ENCODE measurements at regions not wholly inside any gene's neighbourhood (a gene's known extent, or its start where the extent isn't known, plus 50 kb on each side); places are given as distances from the start of the nearest gene placed in this dataset.

- no peak for DNase-seq (ENCODE audit: low read depth, low spot score)
- no peaks in the 10 kb centered on the region for H3K27me3 ChIP-seq (ENCODE audit: control insufficient read depth, insufficient read depth, low read length)
- no CpG with 5 or more reads among the region's 1 CpG for WGBS (ENCODE audit: insufficient coverage, insufficient read length)
- H3K36me3 ChIP-seq (ENCODE audit: control insufficient read depth, insufficient read depth, low read length): no peaks in the 10 kb centered on the region
- no peaks in the 10 kb centered on the region for H3K9me3 ChIP-seq (ENCODE audit: control insufficient read depth, insufficient read depth, low read length)
- no peak overlapping the region for H3K4me3 ChIP-seq (ENCODE audit: low read length)
- H3K4me1 ChIP-seq (ENCODE audit: control insufficient read depth, insufficient read depth, low read length): 0 out of 2 replicates have a peak, but pooled peaks cover 1% of the 10 kb centered on the region
- no peak overlapping the region for H3K27ac ChIP-seq (ENCODE audit: low read length)
These were observed 480.8 kb downstream of the RERGL start for GRCh38 chr12:17609153-17609552.

GRCh38 chr12:17595111-17595510 lies 494.9 kb downstream of the RERGL start:
- WGBS (ENCODE audit: insufficient coverage, insufficient read length): no CpG with 5 or more reads among the region's 3 CpGs
- no peaks in the 10 kb centered on the region for H3K9me3 ChIP-seq (ENCODE audit: control insufficient read depth, insufficient read depth, low read length)
- no peaks in the 10 kb centered on the region for H3K4me1 ChIP-seq (ENCODE audit: control insufficient read depth, insufficient read depth, low read length)
- H3K4me3 ChIP-seq (ENCODE audit: low read length): no peak overlapping the region
- no peaks in the 10 kb centered on the region for H3K36me3 ChIP-seq (ENCODE audit: control insufficient read depth, insufficient read depth, low read length)
- no peak overlapping the region for H3K27ac ChIP-seq (ENCODE audit: low read length)
- no peak for DNase-seq (ENCODE audit: low read depth, low spot score)
- H3K27me3 ChIP-seq (ENCODE audit: control insufficient read depth, insufficient read depth, low read length): no peaks in the 10 kb centered on the region

DNA sequence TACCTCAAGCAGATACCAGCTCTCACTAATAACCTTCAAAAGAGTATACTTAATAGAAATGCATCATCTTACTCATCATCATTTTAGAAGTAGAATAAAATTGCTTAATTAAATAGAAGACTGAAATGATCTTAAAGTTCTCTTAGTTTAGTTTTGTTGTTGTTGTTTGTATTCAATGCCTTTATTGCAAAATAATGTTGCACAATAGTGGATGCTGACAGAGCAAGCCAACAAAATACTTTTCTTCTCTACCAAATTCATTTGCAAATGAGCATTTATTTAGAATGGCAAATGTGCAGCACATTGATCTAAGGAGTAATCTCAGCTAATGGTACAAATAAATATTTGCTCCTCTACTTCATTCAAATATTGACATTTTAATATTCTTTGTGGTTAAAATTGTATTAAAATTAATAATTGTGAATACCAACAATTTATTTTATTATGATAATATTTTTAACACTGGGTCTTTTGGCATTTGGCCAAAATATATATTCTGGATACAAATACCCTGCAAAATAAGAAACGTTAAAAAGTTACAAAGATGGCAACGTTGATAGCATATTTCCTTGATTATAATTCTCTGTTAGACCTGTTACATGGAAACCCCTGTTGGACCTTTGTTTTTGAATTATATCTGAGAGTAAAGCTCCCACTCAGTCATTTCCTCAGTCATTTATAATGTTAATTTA lies 496.1 kb downstream of the RERGL start:
- Histone ChIP-seq H3K9me3 (ENCODE audit: control insufficient read depth, insufficient read depth, low read length) (no peaks in the 10 kb centered on the region), H3K4me3 (ENCODE audit: low read length) (no peak overlapping the region), H3K4me1 (ENCODE audit: control insufficient read depth, insufficient read depth, low read length) (no peaks in the 10 kb centered on the region), H3K27ac (ENCODE audit: low read length) (no peak overlapping the region), H3K27me3 (ENCODE audit: control insufficient read depth, insufficient read depth, low read length) (no peaks in the 10 kb centered on the region), H3K36me3 (ENCODE audit: control insufficient read depth, insufficient read depth, low read length) (no peaks in the 10 kb centered on the region)
- WGBS (ENCODE audit: insufficient coverage, insufficient read length): no CpG with 5 or more reads among the region's 2 CpGs
- no peak for DNase-seq (ENCODE audit: low read depth, low spot score)

DNA sequence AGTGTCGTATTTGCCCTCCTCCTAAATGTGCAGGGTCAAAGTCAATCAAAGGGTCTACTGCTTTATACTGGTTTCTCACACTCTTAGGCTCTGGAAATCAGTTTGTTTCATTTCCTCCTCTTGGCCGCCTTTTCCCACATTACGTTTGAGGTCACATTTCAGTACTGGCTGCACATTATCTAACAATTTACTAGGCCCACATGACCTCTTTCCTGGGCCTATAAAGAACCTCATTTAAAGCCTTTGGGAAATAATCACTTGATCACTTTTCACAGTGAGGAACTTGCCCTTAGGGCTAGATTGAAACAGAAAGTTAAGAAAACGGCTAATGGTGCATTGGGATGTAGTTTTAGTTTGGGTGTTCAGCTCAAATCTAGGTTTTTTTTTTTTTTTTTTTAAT lies 497.5 kb downstream of the RERGL start:
- Histone ChIP-seq H3K27ac (ENCODE audit: low read length) (no peak overlapping the region), H3K4me3 (ENCODE audit: low read length) (no peak overlapping the region), H3K27me3 (ENCODE audit: control insufficient read depth, insufficient read depth, low read length) (no peaks in the 10 kb centered on the region), H3K9me3 (ENCODE audit: control insufficient read depth, insufficient read depth, low read length) (no peaks in the 10 kb centered on the region), H3K36me3 (ENCODE audit: control insufficient read depth, insufficient read depth, low read length) (no peaks in the 10 kb centered on the region), H3K4me1 (ENCODE audit: control insufficient read depth, insufficient read depth, low read length) (no peaks in the 10 kb centered on the region)
- no peak for DNase-seq (ENCODE audit: low read depth, low spot score)
- WGBS (ENCODE audit: insufficient coverage, insufficient read length): no CpG with 5 or more reads among the region's 4 CpGs

GRCh38 chr12:17591005-17591681 lies 498.9 kb downstream of the RERGL start:
- Histone ChIP-seq H3K27ac (ENCODE audit: low read length) (no peak overlapping the region), H3K4me1 (ENCODE audit: control insufficient read depth, insufficient read depth, low read length) (no peaks in the 10 kb centered on the region), H3K4me3 (ENCODE audit: low read length) (no peak overlapping the region), H3K36me3 (ENCODE audit: control insufficient read depth, insufficient read depth, low read length) (no peaks in the 10 kb centered on the region), H3K9me3 (ENCODE audit: control insufficient read depth, insufficient read depth, low read length) (no peaks in the 10 kb centered on the region), H3K27me3 (ENCODE audit: control insufficient read depth, insufficient read depth, low read length) (no peaks in the 10 kb centered on the region)
- WGBS (ENCODE audit: insufficient coverage, insufficient read length): no CpG with 5 or more reads among the region's 4 CpGs
- DNase-seq (ENCODE audit: low read depth, low spot score): no peak

DNA sequence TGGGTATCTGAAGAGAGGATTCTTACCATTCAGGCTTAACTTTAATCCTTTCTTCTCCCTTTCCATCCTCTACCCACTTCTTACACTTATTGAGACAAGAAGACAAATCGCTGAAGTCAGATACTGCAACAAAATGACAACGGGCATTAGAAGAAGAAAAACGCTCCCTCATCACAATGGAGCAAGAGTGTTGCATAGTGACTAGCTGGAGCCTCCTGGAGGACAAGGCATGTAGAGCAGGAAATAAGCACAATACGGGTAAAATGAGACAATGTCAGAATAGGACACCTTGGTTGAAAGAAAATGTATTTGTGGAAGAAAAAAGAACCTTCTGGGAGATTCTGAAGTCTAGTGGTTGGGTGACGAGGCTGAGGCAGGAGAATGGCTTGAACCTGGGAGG lies 501.0 kb downstream of the RERGL start:
- Histone ChIP-seq H3K4me1 (ENCODE audit: control insufficient read depth, insufficient read depth, low read length) (no peaks in the 10 kb centered on the region), H3K27ac (ENCODE audit: low read length) (no peak overlapping the region), H3K4me3 (ENCODE audit: low read length) (no peak overlapping the region), H3K27me3 (ENCODE audit: control insufficient read depth, insufficient read depth, low read length) (no peaks in the 10 kb centered on the region), H3K36me3 (ENCODE audit: control insufficient read depth, insufficient read depth, low read length) (no peaks in the 10 kb centered on the region), H3K9me3 (ENCODE audit: control insufficient read depth, insufficient read depth, low read length) (no peaks in the 10 kb centered on the region)
- peak; percentile 33 for DNase-seq (ENCODE audit: low read depth, low spot score)
- WGBS (ENCODE audit: insufficient coverage, insufficient read length): no CpG with 5 or more reads among the region's 5 CpGs

DNA sequence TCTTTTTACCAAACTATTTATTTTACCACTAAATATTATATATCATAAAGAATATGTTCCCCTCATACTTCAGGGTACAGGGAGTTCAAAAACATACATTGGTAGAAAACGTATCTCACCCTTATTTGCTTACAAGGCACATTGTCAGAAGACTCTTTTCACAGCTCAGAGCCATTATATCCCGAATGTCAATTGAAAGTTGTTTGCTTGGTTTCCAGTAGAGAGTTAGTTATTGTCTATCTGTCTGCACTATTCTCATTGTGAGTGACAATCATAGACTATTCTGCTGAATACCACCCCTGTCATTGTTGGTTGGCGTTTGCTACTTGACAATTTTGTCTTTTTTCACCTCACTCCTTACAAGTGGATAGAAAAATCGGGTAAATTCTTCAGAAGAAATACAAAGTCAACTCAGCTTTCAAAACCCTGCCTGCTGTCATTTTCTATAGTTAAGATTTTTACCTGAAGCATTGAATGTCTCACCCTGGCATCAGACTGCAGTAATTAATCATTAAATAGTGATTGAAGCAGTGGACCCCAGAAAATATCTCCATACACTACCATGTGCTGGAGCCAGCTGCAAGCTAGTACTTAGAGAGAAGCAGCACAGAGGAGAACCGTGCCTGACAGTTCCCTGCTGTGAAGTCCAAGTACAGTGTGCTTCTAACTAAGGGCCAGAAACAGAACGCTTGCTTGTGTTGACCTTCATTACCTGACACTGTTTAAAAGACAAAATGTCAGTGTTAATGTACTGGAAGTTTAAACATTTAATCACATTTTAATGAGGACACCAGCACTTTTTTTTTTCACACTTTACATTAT lies 510.6 kb downstream of the RERGL start:
- no CpG with 5 or more reads among the region's 6 CpGs for WGBS (ENCODE audit: insufficient coverage, insufficient read length)
- Histone ChIP-seq H3K4me1 (ENCODE audit: control insufficient read depth, insufficient read depth, low read length) (peaks cover 1% of the 10 kb centered on the region; the same call in 1 of the 2 replicates), H3K27ac (ENCODE audit: low read length) (no peak overlapping the region), H3K36me3 (ENCODE audit: control insufficient read depth, insufficient read depth, low read length) (no peaks in the 10 kb centered on the region), H3K9me3 (ENCODE audit: control insufficient read depth, insufficient read depth, low read length) (no peaks in the 10 kb centered on the region), H3K27me3 (ENCODE audit: control insufficient read depth, insufficient read depth, low read length) (no peaks in the 10 kb centered on the region), H3K4me3 (ENCODE audit: low read length) (no peak overlapping the region)
- DNase-seq (ENCODE audit: low read depth, low spot score): no peak

GRCh38 chr12:17577405-17577804 lies 512.6 kb downstream of the RERGL start:
- Histone ChIP-seq H3K27ac (ENCODE audit: low read length) (no peak overlapping the region), H3K4me3 (ENCODE audit: low read length) (no peak overlapping the region), H3K9me3 (ENCODE audit: control insufficient read depth, insufficient read depth, low read length) (no peaks in the 10 kb centered on the region), H3K36me3 (ENCODE audit: control insufficient read depth, insufficient read depth, low read length) (no peaks in the 10 kb centered on the region), H3K4me1 (ENCODE audit: control insufficient read depth, insufficient read depth, low read length) (peaks cover 1% of the 10 kb centered on the region; the same call in 1 of the 2 replicates), H3K27me3 (ENCODE audit: control insufficient read depth, insufficient read depth, low read length) (no peaks in the 10 kb centered on the region)
- DNase-seq (ENCODE audit: low read depth, low spot score): no peak
- WGBS (ENCODE audit: insufficient coverage, insufficient read length): no CpG with 5 or more reads among the region's 5 CpGs

- H3K27ac ChIP-seq (ENCODE audit: low read length): no peak overlapping the region
- no peaks in the 10 kb centered on the region; the same call in 1 of the 2 replicates for H3K4me1 ChIP-seq (ENCODE audit: control insufficient read depth, insufficient read depth, low read length)
- H3K27me3 ChIP-seq (ENCODE audit: control insufficient read depth, insufficient read depth, low read length): no peaks in the 10 kb centered on the region
- DNase-seq (ENCODE audit: low read depth, low spot score): no peak
- H3K36me3 ChIP-seq (ENCODE audit: control insufficient read depth, insufficient read depth, low read length): no peaks in the 10 kb centered on the region
- no peaks in the 10 kb centered on the region for H3K9me3 ChIP-seq (ENCODE audit: control insufficient read depth, insufficient read depth, low read length)
- H3K4me3 ChIP-seq (ENCODE audit: low read length): no peak overlapping the region
These were observed 517.7 kb downstream of the RERGL start for GRCh38 chr12:17572250-17572649.

- Histone ChIP-seq H3K4me3 (ENCODE audit: low read length) (no peak overlapping the region), H3K36me3 (ENCODE audit: control insufficient read depth, insufficient read depth, low read length) (no peaks in the 10 kb centered on the region), H3K27ac (ENCODE audit: low read length) (no peak overlapping the region), H3K4me1 (ENCODE audit: control insufficient read depth, insufficient read depth, low read length) (no peaks in the 10 kb centered on the region), H3K9me3 (ENCODE audit: control insufficient read depth, insufficient read depth, low read length) (no peaks in the 10 kb centered on the region), H3K27me3 (ENCODE audit: control insufficient read depth, insufficient read depth, low read length) (no peaks in the 10 kb centered on the region)
- DNase-seq (ENCODE audit: low read depth, low spot score): no peak
- no CpG with 5 or more reads among the region's 2 CpGs for WGBS (ENCODE audit: insufficient coverage, insufficient read length)
These were observed 518.9 kb downstream of the RERGL start for GRCh38 chr12:17571047-17571446.
